B cell (primary cell): ENCODE measurements at regions not wholly inside any gene's neighbourhood (a gene's known extent, or its start where the extent isn't known, plus 50 kb on each side); places are given as distances from the start of the nearest gene placed in this dataset.

Experiments used
- EZH2 ChIP-seq: IDR thresholded peaks from 2 replicates; pipeline ENCODE4 v1.6.1; 2012; ENCODE audit warnings: borderline replicate concordance, low read depth, mild to moderate bottlenecking, moderate library complexity, low read length; ENCODE audit not compliant: insufficient read depth, poor library complexity, severe bottlenecking
- TF ChIP-seq, protein P1 (sequence below): fragments of 200-600 bp; IDR thresholded peaks from one replicate; pipeline ENCODE4 v1.8.0; 2022; ENCODE audit warnings: antibody characterized with exemption, mild to moderate bottlenecking

DNA sequence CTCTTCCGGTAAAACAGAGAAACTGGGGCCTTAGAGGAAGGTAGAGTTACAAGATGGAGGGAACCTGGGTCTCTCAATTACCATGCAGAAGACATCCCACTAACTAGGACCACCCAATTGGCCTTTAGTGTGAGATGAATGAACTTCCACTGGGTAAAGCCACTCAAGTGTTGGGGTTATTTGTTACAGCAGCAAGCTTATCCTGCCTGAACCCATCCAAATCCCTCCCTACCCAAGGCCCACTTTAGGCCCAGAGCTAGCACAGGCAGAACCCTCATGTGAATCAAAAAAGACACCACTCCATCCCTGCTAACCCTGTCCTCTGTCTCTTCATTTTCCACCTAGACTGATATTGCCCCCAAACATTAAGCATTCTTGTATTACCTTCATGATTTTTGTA, 746.7 kb upstream of the TBX3 start:
- TF ChIP-seq, protein P1, sequence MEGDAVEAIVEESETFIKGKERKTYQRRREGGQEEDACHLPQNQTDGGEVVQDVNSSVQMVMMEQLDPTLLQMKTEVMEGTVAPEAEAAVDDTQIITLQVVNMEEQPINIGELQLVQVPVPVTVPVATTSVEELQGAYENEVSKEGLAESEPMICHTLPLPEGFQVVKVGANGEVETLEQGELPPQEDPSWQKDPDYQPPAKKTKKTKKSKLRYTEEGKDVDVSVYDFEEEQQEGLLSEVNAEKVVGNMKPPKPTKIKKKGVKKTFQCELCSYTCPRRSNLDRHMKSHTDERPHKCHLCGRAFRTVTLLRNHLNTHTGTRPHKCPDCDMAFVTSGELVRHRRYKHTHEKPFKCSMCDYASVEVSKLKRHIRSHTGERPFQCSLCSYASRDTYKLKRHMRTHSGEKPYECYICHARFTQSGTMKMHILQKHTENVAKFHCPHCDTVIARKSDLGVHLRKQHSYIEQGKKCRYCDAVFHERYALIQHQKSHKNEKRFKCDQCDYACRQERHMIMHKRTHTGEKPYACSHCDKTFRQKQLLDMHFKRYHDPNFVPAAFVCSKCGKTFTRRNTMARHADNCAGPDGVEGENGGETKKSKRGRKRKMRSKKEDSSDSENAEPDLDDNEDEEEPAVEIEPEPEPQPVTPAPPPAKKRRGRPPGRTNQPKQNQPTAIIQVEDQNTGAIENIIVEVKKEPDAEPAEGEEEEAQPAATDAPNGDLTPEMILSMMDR = no peak
- TF ChIP-seq EZH2 = no peak
